ENCODE measurements at regions not wholly inside any gene's neighbourhood (a gene's known extent, or its start where the extent isn't known, plus 50 kb on each side); places are given as distances from the start of the nearest gene placed in this dataset.

GRCh38 chr7:96953676-96954513 is 51.5 kb upstream of the DLX6 start:
- H3K36me3 ChIP-seq (ENCODE audit: control insufficient read depth in 1 of 2, insufficient read depth in 2 of 2, low read length in 2 of 2), result no peaks in the 10 kb centered on the region
- intact Hi-C loops (cut with micrococcal nuclease), result no loop called here
- H3K27ac ChIP-seq (ENCODE audit: low read depth, low read length), result no peak overlapping the region
- DNase-seq (ENCODE audit: low read depth, low spot score), result no peak
- H3K9me3 ChIP-seq (ENCODE audit: control insufficient read depth in 1 of 2, insufficient read depth in 1 of 2, low read depth in 1 of 2, low read length in 2 of 2), result no peaks in the 10 kb centered on the region
- no peaks in the 10 kb centered on the region for H3K79me2 ChIP-seq (ENCODE audit: insufficient read depth, low read length)
- ChIA-PET POLR2A (no interaction called here), CTCF (no interaction called here), RAD21 (ENCODE audit: low non-redundant PET in 1 of 2, low total read pairs in 2 of 2, uncharacterized antibody in 2 of 2, unreplicated experiment in 2 of 2) (no interaction called here)
- no peaks in the 10 kb centered on the region for H3K9me2 ChIP-seq (ENCODE audit: insufficient read depth)
- H3K4me3 ChIP-seq (replicated peaks in 1 of 2; ENCODE audit: low read depth in 1 of 2, low read length in 2 of 2), result no peak overlapping the region
- BruUV-seq (replicated peaks), result no TSS peak
- H3K9ac ChIP-seq (ENCODE audit: low read length), result no peak overlapping the region
- peaks cover 49% of the 10 kb centered on the region for H3K27me3 ChIP-seq (ENCODE audit: insufficient read depth, low read length)
- no peaks in the 10 kb centered on the region for H4K20me1 ChIP-seq (ENCODE audit: insufficient read depth)
- TF ChIP-seq CBX3 (IDR thresholded peaks at IDR 0.05; ENCODE audit: low read depth) (no peak), EGR1 (IDR thresholded peaks at IDR 0.05; ENCODE audit: low read depth) (no peak), CEBPB (IDR thresholded peaks at IDR 0.05; ENCODE audit: low read depth) (no peak), SRF (IDR thresholded peaks at IDR 0.05; ENCODE audit: low read depth) (no peak), YY1 (IDR thresholded peaks at IDR 0.05; ENCODE audit: extremely low read depth, insufficient replicate concordance, low read depth, low read length) (no peak), SP1 (IDR thresholded peaks at IDR 0.05; ENCODE audit: low read depth) (no peak), FOSL1 (IDR thresholded peaks at IDR 0.05; ENCODE audit: low read depth) (no peak), CTCF (IDR thresholded peaks at IDR 0.05 in 2 of 3, conservative IDR thresholded peaks at IDR 0.05 in 1 of 3; ENCODE audit: borderline replicate concordance in 1 of 3, insufficient read depth in 1 of 3, low read depth in 2 of 3, low read length in 2 of 3) (no peak), ELF1 (IDR thresholded peaks at IDR 0.05; ENCODE audit: borderline replicate concordance, low read depth) (no peak), TCF7L2 (IDR thresholded peaks at IDR 0.05; ENCODE audit: borderline replicate concordance, extremely low read depth, insufficient read depth, insufficient read length) (no peak), POLR2A (IDR thresholded peaks at IDR 0.05; ENCODE audit: borderline replicate concordance, extremely low read depth, insufficient read depth, insufficient read length) (no peak), EZH2phosphoT487 (IDR thresholded peaks at IDR 0.05; ENCODE audit: borderline replicate concordance) (no peak), RAD21 (IDR thresholded peaks at IDR 0.05; ENCODE audit: low read depth) (no peak), EZH2 (IDR thresholded peaks at IDR 0.05) (no peak), ZNF274 (IDR thresholded peaks at IDR 0.05; ENCODE audit: low read depth, low read length) (no peak), JUND (IDR thresholded peaks at IDR 0.05) (no peak), REST (IDR thresholded peaks at IDR 0.05; ENCODE audit: low read depth) (no peak), SIN3A (IDR thresholded peaks at IDR 0.05; ENCODE audit: low read depth) (no peak)
- TF ChIP-seq, protein P1, sequence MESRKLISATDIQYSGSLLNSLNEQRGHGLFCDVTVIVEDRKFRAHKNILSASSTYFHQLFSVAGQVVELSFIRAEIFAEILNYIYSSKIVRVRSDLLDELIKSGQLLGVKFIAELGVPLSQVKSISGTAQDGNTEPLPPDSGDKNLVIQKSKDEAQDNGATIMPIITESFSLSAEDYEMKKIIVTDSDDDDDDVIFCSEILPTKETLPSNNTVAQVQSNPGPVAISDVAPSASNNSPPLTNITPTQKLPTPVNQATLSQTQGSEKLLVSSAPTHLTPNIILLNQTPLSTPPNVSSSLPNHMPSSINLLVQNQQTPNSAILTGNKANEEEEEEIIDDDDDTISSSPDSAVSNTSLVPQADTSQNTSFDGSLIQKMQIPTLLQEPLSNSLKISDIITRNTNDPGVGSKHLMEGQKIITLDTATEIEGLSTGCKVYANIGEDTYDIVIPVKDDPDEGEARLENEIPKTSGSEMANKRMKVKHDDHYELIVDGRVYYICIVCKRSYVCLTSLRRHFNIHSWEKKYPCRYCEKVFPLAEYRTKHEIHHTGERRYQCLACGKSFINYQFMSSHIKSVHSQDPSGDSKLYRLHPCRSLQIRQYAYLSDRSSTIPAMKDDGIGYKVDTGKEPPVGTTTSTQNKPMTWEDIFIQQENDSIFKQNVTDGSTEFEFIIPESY (IDR thresholded peaks at IDR 0.05; ENCODE audit: extremely low read depth, insufficient replicate concordance, low read length), result no peak
- no peak overlapping the region for H2AFZ ChIP-seq (ENCODE audit: low read depth, low read length, poor library complexity, severe bottlenecking)
- H3K4me2 ChIP-seq (ENCODE audit: low read length), result no peak overlapping the region
- no peaks in the 10 kb centered on the region for H3K4me1 ChIP-seq (ENCODE audit: control insufficient read depth in 1 of 2, insufficient read depth in 2 of 2, low read length in 2 of 2)
- ATAC-seq, result no peak
